NCI-H2171 treated with DMSO at 0.1 percent for 48 hours (cell line): ENCODE measurements at regions not wholly inside any gene's neighbourhood (a gene's known extent, or its start where the extent isn't known, plus 50 kb on each side); places are given as distances from the start of the nearest gene placed in this dataset.
"Not testable (repeated sequence)": the region's sequence is repeated elsewhere in the genome, so short reads cannot be mapped to it uniquely, and the experiment has no call there.

Experiments used
- DNase-seq: peaks from one replicate; lab custom pipeline; 2025; lab: John Stamatoyannopoulos, UW

GRCh38 chr9:81361296-81361695 lies 328.1 kb downstream of the TLE1 start:
- DNase-seq, result no peak

- DNase-seq, result no peak
These were observed 338.2 kb downstream of the TLE1 start for GRCh38 chr9:81351166-81351565.

GRCh38 chr9:81344366-81344765 lies 345.0 kb downstream of the TLE1 start:
- DNase-seq, result no peak

DNA sequence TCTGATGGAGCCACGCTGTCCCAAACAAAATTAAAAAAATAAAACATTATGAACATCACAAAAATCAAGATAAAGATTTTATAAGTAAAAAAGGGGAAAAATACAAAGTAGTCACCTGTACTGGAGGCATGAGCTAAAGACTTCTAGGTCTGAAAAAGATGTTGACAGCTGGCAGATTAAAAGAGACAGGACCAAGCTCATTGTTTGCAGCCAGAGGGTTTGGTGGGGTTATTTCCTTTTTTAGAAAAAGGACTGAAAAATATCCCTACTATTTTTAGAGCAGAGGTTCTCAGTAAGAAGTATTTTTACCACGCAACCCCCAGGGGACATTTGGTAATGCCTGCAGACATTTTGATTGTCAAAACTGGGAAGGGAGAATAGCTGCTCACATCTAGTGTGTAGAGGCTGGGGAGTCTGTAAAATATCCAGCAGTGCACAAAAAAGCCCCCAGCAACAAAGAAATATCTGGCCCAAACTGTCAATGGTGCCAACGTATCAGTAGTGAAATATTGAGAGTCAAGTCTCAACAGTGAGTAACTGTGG lies 353.4 kb downstream of the TLE1 start:
- DNase-seq, result no peak

- DNase-seq, result no peak
These were observed 367.8 kb downstream of the TLE1 start for GRCh38 chr9:81321551-81321950.

- peak; percentile 85 for DNase-seq
These were observed 368.4 kb downstream of the TLE1 start for GRCh38 chr9:81320909-81321482.

DNA sequence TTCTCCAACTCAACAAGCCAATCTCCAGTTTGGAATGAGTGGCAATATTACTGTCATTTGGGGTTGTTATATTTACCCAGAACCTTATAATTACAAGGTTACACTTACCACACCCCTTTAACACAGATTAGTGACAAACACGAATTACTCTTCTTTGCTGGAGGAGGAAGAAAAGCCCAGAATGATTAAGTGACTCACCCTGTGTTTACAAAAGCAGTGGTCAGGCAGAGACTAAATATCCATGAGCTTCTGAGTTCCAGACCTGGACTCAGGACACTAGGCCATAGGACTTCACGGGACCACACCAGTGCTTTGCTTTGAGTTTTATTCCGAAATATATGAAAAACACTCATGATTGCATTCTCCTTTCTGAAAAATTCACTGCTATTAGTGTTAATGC lies 370.8 kb downstream of the TLE1 start:
- DNase-seq, result no peak

DNA sequence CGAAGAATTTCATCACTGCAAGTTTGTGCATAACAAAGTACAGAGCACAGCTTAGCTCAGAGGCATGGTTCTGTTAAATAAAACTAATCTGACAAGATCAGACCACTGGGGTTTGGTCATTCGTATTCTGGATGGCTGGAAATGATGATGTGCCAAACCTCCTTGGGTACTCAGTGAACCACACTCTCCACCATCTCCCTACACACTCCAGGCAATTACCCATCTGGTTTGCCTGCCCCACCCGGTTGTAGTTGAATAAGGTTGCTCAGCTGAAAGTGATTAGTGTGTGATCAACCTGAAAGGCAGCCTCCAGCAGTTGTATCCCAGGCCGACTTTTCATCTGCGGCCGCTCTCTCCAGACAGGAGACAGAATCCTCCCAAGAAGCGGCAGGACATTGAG lies 371.4 kb downstream of the TLE1 start:
- peak; percentile 61 for DNase-seq

GRCh38 chr9:81317223-81317622 lies 372.1 kb downstream of the TLE1 start:
- DNase-seq, result no peak

DNA sequence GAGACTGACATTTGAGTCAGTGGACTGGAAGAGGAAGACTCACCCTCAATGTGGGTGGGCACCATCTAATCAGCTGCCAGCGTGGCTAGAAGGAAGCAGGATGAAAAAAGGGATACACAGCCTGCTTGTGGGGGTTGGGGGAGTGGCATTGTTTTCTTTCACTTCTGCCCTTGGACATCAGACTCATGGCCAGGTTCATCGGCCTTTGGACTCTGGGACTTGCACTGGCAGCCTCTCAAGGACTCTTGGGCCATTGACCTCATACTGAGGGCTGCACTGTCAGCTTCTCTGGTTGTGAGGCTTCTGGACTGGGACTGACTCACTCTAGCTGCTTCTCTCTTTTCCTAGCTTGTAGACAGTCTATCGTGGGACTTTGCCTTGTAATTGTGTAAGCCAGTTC lies 374.9 kb downstream of the TLE1 start:
- no peak for DNase-seq

- DNase-seq, result no peak
These were observed 375.5 kb downstream of the TLE1 start for GRCh38 chr9:81313877-81314276.

GRCh38 chr9:81312346-81312745 lies 377.0 kb downstream of the TLE1 start:
- no peak for DNase-seq

GRCh38 chr9:81308404-81308803 lies 380.9 kb downstream of the TLE1 start:
- DNase-seq, result no peak

DNA sequence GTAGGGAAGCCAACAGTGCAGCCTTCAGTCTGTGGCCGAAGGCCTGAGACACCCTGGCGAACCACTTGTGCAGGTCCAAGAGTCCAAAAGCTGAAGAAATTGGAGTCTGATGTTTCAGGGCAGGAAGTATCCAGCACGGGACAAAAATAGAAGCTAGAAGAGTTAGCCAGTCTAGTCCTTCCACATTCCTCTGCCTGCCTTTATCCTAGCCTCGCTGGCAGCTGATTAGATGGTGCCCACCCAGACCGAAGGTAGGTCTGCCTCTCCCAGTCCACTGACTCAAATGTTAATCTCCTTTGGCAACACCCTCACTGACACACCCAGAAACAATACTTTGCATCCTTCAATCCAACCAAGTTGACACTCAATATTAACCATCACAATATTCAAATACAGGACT lies 381.6 kb downstream of the TLE1 start:
- not testable (repeated sequence) for DNase-seq

DNA sequence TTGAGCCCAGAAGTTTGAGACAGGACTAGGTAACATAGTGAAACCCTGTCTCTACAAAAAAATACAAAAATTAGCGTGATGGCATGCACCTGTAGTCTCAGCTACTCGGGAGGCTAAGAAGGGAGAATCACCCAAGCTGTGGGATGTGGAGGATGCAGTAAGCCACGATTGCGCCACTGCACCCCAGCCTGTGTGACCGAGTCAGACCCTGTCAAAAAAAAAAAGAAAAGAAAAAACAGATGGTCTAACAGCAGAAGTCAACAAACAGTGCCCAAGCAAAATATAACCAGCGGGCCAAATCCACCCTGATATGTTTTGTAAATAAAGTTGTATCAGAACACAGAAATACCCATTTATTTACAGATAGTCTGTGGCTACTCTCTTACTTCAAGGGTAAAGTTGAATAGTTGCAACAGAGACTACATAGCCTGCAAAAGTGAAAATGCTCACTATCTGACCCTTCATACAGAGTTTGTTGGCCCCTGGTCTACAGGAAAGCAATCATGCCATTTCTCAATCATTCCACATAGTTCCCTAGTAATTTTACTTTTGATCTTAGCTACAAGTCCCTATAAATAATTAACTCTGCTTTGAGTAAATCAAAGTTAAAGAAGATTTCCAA lies 383.7 kb downstream of the TLE1 start:
- no peak for DNase-seq

GRCh38 chr9:81303658-81304057 lies 385.7 kb downstream of the TLE1 start:
- no peak for DNase-seq

DNA sequence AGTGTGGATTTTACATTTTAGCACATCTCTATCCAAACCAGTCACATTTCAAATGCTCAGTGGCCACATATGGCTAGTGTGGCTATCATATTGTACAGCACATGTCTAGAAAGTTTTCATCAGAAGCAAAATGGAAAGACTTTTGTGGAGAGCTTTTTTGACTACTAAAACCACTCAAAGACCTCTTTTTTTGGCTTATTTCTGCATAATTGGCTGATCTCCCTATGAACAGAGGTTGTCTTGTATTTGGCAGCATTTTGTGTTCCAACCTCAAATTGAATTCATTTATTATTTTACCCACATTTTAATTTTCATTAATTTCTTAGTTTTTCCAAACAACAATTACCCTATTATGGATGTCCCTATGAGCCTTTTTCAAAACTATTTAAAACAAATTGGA lies 395.7 kb downstream of the TLE1 start:
- no peak for DNase-seq

- DNase-seq, result no peak
These were observed 397.1 kb downstream of the TLE1 start for GRCh38 chr9:81292056-81292805.

DNA sequence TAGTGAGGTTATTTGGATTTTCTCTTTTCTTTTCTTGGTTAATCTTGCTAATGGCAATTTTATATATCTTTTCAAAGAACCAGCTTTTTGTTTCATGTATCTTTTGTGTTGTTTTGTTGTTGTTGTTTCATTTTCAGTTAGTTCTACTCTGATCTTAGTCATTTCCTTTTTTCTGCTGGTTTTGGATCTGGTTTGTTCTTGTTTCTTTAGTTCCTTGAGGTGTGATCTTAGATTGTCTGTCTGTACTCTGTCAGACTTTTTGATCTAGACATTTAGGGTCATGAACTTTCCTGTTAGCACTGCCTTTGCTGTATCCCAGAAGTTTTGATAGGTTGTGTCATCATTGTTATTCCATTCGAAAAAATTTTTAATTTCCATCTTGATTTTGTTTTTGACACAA lies 399.7 kb downstream of the TLE1 start:
- no peak for DNase-seq

- DNase-seq, result no peak
These were observed 421.3 kb downstream of the TLE1 start for GRCh38 chr9:81268048-81268447.

DNA sequence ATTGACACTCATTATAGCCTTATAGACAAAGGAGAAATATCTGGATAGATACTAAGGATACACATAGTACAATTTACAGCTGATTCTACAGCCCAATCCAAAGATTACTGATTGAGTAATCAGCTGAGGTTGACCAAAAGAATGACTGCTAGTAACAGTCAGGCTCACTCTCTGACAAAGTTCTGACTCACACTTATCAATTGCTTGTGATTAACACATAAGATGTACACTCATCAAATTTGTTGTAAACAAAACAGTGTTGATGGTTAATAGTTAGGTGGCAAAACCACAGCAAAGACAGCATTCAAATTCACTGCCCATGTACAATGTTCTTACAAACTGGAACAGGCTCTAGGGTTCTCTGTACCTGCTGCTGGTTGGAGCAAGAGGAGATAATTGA lies 422.7 kb downstream of the TLE1 start:
- DNase-seq, result no peak

GRCh38 chr9:81266086-81266485 lies 423.3 kb downstream of the TLE1 start:
- DNase-seq, result no peak

DNA sequence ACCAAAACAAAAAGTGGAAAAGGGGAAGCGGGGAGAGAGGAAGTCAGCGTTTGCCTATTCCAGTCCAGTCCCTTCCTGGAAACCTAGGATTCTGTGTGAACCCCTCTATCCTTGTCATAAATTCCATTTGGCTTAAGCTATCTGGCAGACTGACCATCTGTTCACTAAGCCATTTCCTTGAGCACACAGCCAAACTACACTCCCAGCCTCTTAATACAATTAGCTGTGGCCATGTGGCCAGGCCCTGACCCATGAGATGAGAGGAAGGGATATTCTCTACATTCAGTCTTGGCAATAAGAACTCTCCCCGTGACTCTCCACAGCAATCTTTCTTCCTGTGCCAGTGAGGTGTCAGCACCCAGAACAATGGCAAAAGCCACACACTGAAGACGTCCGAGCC lies 424.8 kb downstream of the TLE1 start:
- no peak for DNase-seq
